ENCODE measurements at regions not wholly inside any gene's neighbourhood (a gene's known extent, or its start where the extent isn't known, plus 50 kb on each side); places are given as distances from the start of the nearest gene placed in this dataset.
"Not testable (repeated sequence)": the region's sequence is repeated elsewhere in the genome, so short reads cannot be mapped to it uniquely, and the experiment has no call there.

- DNase-seq (ENCODE audit: extremely low spot score), result no peak
- Histone ChIP-seq H3K36me3 (ENCODE audit: insufficient read depth) (no peaks in the 10 kb centered on the region), H3K4me1 (ENCODE audit: insufficient read depth) (no peaks in the 10 kb centered on the region), H3K27ac (ENCODE audit: low read depth) (no peak overlapping the region), H3K4me3 (ENCODE audit: low read depth, low read length) (no peak overlapping the region)
- 71% methylated on average over 1 of the region's 1 CpG for WGBS
Observed at GRCh38 chr3:87710511-87710910, 348.3 kb downstream of the CGGBP1 start.

DNA sequence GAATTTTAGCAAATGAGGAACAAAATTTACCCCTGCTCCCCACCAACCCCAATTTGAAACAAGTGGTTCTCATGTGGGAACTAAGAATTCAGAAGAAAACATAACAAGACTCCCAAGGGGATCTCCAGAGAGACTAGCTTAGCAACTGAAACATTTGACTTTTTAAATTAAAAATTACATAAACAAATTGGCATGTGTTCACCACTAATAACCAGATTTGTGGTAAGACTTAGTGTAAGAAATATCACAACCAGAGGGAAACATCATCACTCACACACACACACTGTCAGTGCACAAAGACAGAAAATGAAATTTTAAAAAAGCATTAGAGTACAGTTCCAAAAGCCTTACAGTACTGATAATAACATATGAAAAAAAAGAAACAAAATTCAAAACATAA lies 348.8 kb downstream of the CGGBP1 start:
- Histone ChIP-seq H3K36me3 (ENCODE audit: insufficient read depth) (no peaks in the 10 kb centered on the region), H3K27ac (ENCODE audit: low read depth) (no peak overlapping the region), H3K4me1 (ENCODE audit: insufficient read depth) (no peaks in the 10 kb centered on the region), H3K4me3 (ENCODE audit: low read depth, low read length) (no peak overlapping the region)
- DNase-seq (ENCODE audit: extremely low spot score), result no peak

DNA sequence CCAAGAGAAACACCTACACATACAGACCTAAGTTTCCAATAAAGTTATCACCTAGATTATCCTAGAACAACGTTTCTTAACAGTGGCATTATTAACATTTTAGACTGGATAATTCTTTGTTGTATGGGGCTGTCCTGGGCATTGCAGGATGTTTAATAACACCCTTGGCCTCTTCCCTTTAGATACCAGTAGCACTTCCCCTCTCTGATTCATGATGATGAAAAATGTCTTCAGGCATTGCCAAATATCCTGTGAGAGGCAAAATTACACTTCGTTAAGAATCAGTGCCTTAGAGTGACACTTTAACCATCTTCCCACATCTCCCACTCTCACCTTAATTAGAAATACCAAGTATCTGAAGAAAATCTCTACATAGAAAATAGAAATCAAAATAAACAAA lies 352.6 kb downstream of the CGGBP1 start:
- WGBS, result 63% methylated on average over 2 of the region's 2 CpGs

GRCh38 chr3:87702600-87702999 lies 356.2 kb downstream of the CGGBP1 start:
- 85% methylated on average over 4 of the region's 4 CpGs for WGBS
- Histone ChIP-seq H3K36me3 (ENCODE audit: insufficient read depth) (no peaks in the 10 kb centered on the region), H3K4me1 (ENCODE audit: insufficient read depth) (no peaks in the 10 kb centered on the region), H3K4me3 (ENCODE audit: low read depth, low read length) (no peak overlapping the region), H3K27ac (ENCODE audit: low read depth) (no peak overlapping the region)
- DNase-seq (ENCODE audit: extremely low spot score), result no peak

More for the DNA sequence above, 352.6 kb downstream of the CGGBP1 start:
- Histone ChIP-seq H3K4me3 (ENCODE audit: low read depth, low read length) (no peak overlapping the region), H3K36me3 (ENCODE audit: insufficient read depth) (no peaks in the 10 kb centered on the region), H3K27ac (ENCODE audit: low read depth) (no peak overlapping the region), H3K4me1 (ENCODE audit: insufficient read depth) (no peaks in the 10 kb centered on the region)
- DNase-seq (ENCODE audit: extremely low spot score), result no peak

DNA sequence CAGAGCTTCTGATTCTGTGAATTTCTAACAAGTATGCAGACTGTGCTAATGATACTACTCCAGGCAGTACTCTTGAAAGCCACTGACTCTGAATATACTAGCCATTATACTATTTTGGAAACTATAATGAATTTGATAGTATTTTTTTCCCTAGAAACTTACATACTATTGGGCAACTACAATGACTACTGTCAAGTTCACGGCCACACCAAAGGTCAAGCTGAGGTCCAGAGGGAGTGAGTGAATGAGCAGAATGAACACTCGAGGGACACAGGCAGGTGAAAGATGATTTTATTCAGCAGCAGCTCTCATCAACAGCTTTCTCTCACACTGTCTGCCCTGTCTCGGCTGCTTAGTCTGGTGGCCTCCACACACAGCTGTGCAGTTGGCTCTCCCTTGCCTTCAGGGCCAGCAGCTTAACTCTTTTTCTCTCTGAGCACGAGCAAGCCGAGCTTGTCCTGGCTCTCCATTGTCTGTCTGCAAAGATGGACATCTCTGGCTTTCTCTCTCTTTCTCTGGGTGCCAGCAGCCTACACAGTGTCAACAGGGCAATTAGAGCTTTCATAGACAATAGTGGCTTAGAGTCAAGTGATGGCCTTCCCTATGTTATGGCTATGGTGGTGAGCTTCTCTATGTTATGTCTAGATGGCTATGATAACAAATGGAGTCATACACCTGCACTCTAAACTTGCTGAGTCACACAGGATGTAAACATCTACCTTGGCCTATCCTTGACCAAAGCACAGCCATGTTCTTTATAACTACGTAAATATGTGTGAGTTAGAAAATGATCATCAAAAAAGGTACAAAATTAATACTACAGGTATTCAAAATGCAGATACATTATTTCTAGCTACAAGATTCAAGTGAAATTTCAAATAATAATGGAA lies 362.4 kb downstream of the CGGBP1 start:
- WGBS, result 68% methylated on average over 6 of the region's 6 CpGs
- no peaks in the 10 kb centered on the region for H3K36me3 ChIP-seq (ENCODE audit: insufficient read depth)
- DNase-seq (ENCODE audit: extremely low spot score), result no peak
- no peaks in the 10 kb centered on the region for H3K4me1 ChIP-seq (ENCODE audit: insufficient read depth)
- H3K4me3 ChIP-seq (ENCODE audit: low read depth, low read length), result no peak overlapping the region
- no peak overlapping the region for H3K27ac ChIP-seq (ENCODE audit: low read depth)

DNA sequence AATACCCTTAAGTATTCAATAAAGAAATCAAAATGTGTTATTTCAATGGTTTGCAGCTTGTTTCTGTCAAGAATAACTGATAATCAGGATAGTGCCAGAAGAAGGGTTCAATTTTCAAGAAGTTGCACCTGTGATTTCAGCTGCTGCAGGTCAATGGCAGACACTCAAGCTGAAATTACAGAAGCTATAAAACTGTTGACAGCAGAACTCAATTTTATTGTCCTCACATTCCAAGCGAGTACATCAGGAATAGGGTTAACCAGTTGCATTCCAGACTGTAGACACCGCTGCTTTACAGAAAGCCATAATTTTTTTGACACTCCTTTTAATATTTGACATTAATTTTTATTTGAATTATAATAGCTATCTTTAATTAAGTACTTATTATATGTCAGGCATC lies 364.1 kb downstream of the CGGBP1 start:
- no peaks in the 10 kb centered on the region for H3K36me3 ChIP-seq (ENCODE audit: insufficient read depth)
- 26% methylated on average over 2 of the region's 2 CpGs for WGBS

DNA sequence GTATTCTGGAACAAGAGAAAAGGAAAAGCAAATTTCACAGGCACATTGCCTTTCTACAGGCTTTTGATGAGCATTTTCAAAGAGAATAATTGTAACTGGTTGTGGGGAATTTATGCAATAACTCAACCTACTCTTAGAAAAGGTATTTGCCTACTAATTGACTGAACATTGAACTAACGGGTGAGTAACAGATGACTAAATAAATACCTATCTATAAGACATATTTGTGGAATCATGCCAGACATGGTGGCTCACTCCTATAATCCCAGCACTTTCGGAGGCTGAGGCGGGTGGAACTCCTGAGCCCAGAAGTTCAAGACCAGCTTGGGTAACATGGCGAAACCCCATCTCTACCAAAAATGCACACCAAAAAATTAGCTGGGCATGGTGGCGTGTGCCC lies 367.7 kb downstream of the CGGBP1 start:
- Histone ChIP-seq H3K36me3 (ENCODE audit: insufficient read depth) (no peaks in the 10 kb centered on the region), H3K4me3 (ENCODE audit: low read depth, low read length) (no peak overlapping the region), H3K4me1 (ENCODE audit: insufficient read depth) (no peaks in the 10 kb centered on the region), H3K27ac (ENCODE audit: low read depth) (no peak overlapping the region)
- 89% methylated on average over 5 of the region's 5 CpGs for WGBS
- no peak for DNase-seq (ENCODE audit: extremely low spot score)

More for the DNA sequence above, 364.1 kb downstream of the CGGBP1 start:
- Histone ChIP-seq H3K4me1 (ENCODE audit: insufficient read depth) (no peaks in the 10 kb centered on the region), H3K27ac (ENCODE audit: low read depth) (no peak overlapping the region), H3K4me3 (ENCODE audit: low read depth, low read length) (no peak overlapping the region)
- no peak for DNase-seq (ENCODE audit: extremely low spot score)

DNA sequence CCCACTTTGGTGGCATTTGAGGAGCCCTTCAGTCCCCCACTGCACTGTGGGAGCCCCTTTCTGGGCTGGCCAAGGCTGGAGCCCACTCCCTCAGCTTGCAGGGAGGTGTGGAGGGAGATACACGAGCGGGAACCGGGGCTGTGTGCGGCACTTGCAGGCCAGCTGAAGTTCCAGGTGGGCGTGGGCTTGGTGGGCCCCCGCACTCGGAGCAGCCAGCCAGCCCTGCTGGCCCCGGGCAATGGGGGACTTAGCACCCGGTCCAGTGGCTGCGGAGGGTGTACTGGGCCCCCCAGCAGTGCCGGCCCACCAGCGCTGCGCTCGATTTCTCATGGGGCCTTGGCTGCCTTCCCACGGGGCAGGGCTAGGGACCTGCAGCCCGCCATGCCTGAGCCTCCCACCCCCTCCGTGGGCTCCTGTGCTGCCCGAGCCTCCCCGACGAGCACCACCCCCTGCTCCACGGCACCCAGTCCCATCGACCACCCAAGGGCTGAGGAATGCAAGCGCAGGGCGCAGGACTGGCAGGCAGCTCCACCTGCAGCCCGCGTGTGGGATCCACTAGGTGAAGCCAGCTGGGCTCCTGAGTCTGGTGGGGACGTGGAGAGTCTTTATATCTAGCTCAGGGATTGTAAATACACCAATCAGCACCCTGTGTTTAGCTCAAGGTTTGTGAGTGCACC lies 379.7 kb downstream of the CGGBP1 start:
- not testable (repeated sequence) for H3K36me3 ChIP-seq (ENCODE audit: insufficient read depth); H3K4me3 ChIP-seq (ENCODE audit: low read depth, low read length); H3K4me1 ChIP-seq (ENCODE audit: insufficient read depth); DNase-seq (ENCODE audit: extremely low spot score); H3K27ac ChIP-seq (ENCODE audit: low read depth)
- 94% methylated on average over 27 of the region's 27 CpGs for WGBS

GRCh38 chr3:87674397-87675161 lies 384.2 kb downstream of the CGGBP1 start:
- no peak for DNase-seq (ENCODE audit: extremely low spot score)
- Histone ChIP-seq H3K4me3 (ENCODE audit: low read depth, low read length) (no peak overlapping the region), H3K36me3 (ENCODE audit: insufficient read depth) (no peaks in the 10 kb centered on the region), H3K4me1 (ENCODE audit: insufficient read depth) (no peaks in the 10 kb centered on the region), H3K27ac (ENCODE audit: low read depth) (no peak overlapping the region)
- WGBS, result 75% methylated on average over 9 of the region's 9 CpGs

GRCh38 chr3:87673132-87673531 lies 385.7 kb downstream of the CGGBP1 start:
- 88% methylated on average over 4 of the region's 4 CpGs for WGBS
- no peaks in the 10 kb centered on the region for H3K36me3 ChIP-seq (ENCODE audit: insufficient read depth)
- H3K4me3 ChIP-seq (ENCODE audit: low read depth, low read length), result no peak overlapping the region
- no peaks in the 10 kb centered on the region for H3K4me1 ChIP-seq (ENCODE audit: insufficient read depth)
- DNase-seq (ENCODE audit: extremely low spot score), result no peak
- no peak overlapping the region for H3K27ac ChIP-seq (ENCODE audit: low read depth)

GRCh38 chr3:87654184-87654583 lies 377.8 kb upstream of the POU1F1 start:
- 97% methylated on average over 2 of the region's 2 CpGs for WGBS
- DNase-seq (ENCODE audit: extremely low spot score), result no peak
- Histone ChIP-seq H3K36me3 (ENCODE audit: insufficient read depth) (no peaks in the 10 kb centered on the region), H3K4me3 (ENCODE audit: low read depth, low read length) (no peak overlapping the region), H3K4me1 (ENCODE audit: insufficient read depth) (no peaks in the 10 kb centered on the region), H3K27ac (ENCODE audit: low read depth) (no peak overlapping the region)

DNA sequence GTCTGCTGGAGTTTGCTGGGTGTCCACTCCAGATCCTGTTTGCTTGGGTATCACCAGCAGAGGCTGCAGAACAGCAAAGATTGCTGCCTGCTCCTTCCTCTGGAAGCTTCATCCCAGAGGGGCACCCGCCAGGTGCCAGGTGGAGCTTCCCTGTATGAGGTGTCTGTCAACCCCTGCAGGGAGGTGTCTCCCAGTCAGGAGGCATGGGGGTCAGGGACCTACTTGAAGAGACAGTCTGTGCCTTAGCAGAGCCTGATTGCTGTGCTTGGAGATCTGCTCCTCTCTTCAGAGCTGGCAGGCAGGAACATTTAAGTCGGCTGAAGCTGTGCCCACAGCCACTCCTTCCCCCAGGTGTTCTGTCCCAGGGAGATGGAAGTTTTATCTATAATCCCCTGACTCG lies 376.8 kb upstream of the POU1F1 start:
- H3K4me3 ChIP-seq (ENCODE audit: low read depth, low read length); H3K4me1 ChIP-seq (ENCODE audit: insufficient read depth); H3K36me3 ChIP-seq (ENCODE audit: insufficient read depth); H3K27ac ChIP-seq (ENCODE audit: low read depth); DNase-seq (ENCODE audit: extremely low spot score): not testable (repeated sequence)
- 81% methylated on average over 3 of the region's 3 CpGs for WGBS

DNA sequence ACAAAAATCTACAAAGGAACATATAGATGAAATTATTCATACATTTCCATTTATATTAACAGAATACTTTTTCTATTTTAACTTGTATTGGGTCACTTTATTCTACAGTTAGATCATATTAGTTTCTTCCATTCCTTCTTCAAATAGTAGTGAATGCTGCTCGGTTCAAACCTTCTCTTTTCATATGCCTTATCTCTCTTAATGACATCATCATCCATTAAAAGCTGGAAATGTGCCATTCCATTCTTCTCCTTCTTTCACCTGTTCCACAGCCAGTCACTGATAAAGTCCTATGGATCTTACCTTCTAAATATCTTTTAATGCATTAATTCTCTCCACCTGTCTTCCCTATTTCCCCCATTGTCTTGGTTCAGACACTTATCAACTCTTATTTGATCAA lies 358.0 kb upstream of the POU1F1 start:
- no peak overlapping the region for H3K27ac ChIP-seq (ENCODE audit: low read depth)
- WGBS, result 56% methylated on average over 1 of the region's 1 CpG
- H3K4me1 ChIP-seq (ENCODE audit: insufficient read depth), result no peaks in the 10 kb centered on the region
- H3K4me3 ChIP-seq (ENCODE audit: low read depth, low read length), result no peak overlapping the region
- H3K36me3 ChIP-seq (ENCODE audit: insufficient read depth), result no peaks in the 10 kb centered on the region
- DNase-seq (ENCODE audit: extremely low spot score), result no peak

- Histone ChIP-seq H3K4me3 (ENCODE audit: low read depth, low read length) (no peak overlapping the region), H3K27ac (ENCODE audit: low read depth) (no peak overlapping the region), H3K4me1 (ENCODE audit: insufficient read depth) (no peaks in the 10 kb centered on the region), H3K36me3 (ENCODE audit: insufficient read depth) (no peaks in the 10 kb centered on the region)
- no peak for DNase-seq (ENCODE audit: extremely low spot score)
- 74% methylated on average over 4 of the region's 4 CpGs for WGBS
Observed at GRCh38 chr3:87627316-87627715, 350.9 kb upstream of the POU1F1 start.
